ENCODE measurements at regions not wholly inside any gene's neighbourhood (a gene's known extent, or its start where the extent isn't known, plus 50 kb on each side); places are given as distances from the start of the nearest gene placed in this dataset.

GRCh38 chr10:8840356-8840755 lies 785.9 kb downstream of the GATA3 start:
- dilution Hi-C loops (cut with MboI; ENCODE audit: extremely low pct_ligation_motif_present, low sequenced_read_pairs) = no loop called here
- TF ChIP-seq CTCF (optimal IDR thresholded peaks at IDR 0.05 in 1 of 3, IDR thresholded peaks at IDR 0.05 in 1 of 3, conservative IDR thresholded peaks at IDR 0.05 in 1 of 3; ENCODE audit: extremely low read depth in 1 of 3, insufficient read depth in 2 of 3, low read length in 3 of 3) (no peak), EZH2 (IDR thresholded peaks at IDR 0.05; ENCODE audit: low read length) (no peak)
- no peak for FAIRE-seq

GRCh38 chr10:8844141-8844540 lies 789.7 kb downstream of the GATA3 start:
- H3K27me3 ChIP-seq (ENCODE audit: control insufficient read depth, extremely low read depth, insufficient read depth, low read length) = no peaks in the 10 kb centered on the region
- DNase-seq (ENCODE audit: low read depth, low spot score) (no peak), FAIRE-seq (no peak)
- dilution Hi-C loops (cut with MboI; ENCODE audit: extremely low pct_ligation_motif_present, low sequenced_read_pairs) = no loop called here
- no peaks in the 10 kb centered on the region for H4K20me1 ChIP-seq (ENCODE audit: control insufficient read depth, extremely low read depth, insufficient read depth, low read length)
- TF ChIP-seq CTCF (optimal IDR thresholded peaks at IDR 0.05 in 1 of 3, IDR thresholded peaks at IDR 0.05 in 1 of 3, conservative IDR thresholded peaks at IDR 0.05 in 1 of 3; ENCODE audit: extremely low read depth in 1 of 3, insufficient read depth in 2 of 3, low read length in 3 of 3) (no peak), EZH2 (IDR thresholded peaks at IDR 0.05; ENCODE audit: low read length) (no peak)
- no peak overlapping the region for H3K4me2 ChIP-seq (ENCODE audit: control insufficient read depth, extremely low read depth, insufficient read depth, low read depth, low read length)
- no peak overlapping the region for H3K27ac ChIP-seq (ENCODE audit: control insufficient read depth, insufficient read depth, low read length)
- H3K4me3 ChIP-seq (ENCODE audit: control insufficient read depth in 2 of 3, extremely low read depth in 1 of 3, insufficient read depth in 2 of 3, low read depth in 1 of 3, low read length in 3 of 3) = no peak overlapping the region
- H3K9me1 ChIP-seq (ENCODE audit: control insufficient read depth, extremely low read depth, insufficient read depth, low read length) = no peaks in the 10 kb centered on the region
- H3K79me2 ChIP-seq (ENCODE audit: control insufficient read depth, insufficient read depth, low read length) = no peaks in the 10 kb centered on the region
- H2AFZ ChIP-seq (ENCODE audit: control insufficient read depth, low read length) = no peak overlapping the region
- H3K9ac ChIP-seq (ENCODE audit: control insufficient read depth, extremely low read depth, insufficient read depth, low read length) = no peak overlapping the region
- no peaks in the 10 kb centered on the region for H3K36me3 ChIP-seq (ENCODE audit: control insufficient read depth in 2 of 2, extremely low read depth in 1 of 2, insufficient read depth in 2 of 2, low read length in 2 of 2)
- H3K4me1 ChIP-seq (ENCODE audit: control insufficient read depth, extremely low read depth, insufficient read depth, low read length) = no peaks in the 10 kb centered on the region
- no peaks in the 10 kb centered on the region for H3K9me3 ChIP-seq (ENCODE audit: control insufficient read depth, low read depth, low read length)

More at GRCh38 chr10:8840356-8840755, 785.9 kb downstream of the GATA3 start:
- Histone ChIP-seq H3K9me3 (ENCODE audit: control insufficient read depth, low read depth, low read length) (no peaks in the 10 kb centered on the region), H3K9ac (ENCODE audit: control insufficient read depth, extremely low read depth, insufficient read depth, low read length) (no peak overlapping the region), H3K4me1 (ENCODE audit: control insufficient read depth, extremely low read depth, insufficient read depth, low read length) (no peaks in the 10 kb centered on the region), H3K27me3 (ENCODE audit: control insufficient read depth, extremely low read depth, insufficient read depth, low read length) (no peaks in the 10 kb centered on the region), H3K36me3 (ENCODE audit: control insufficient read depth in 2 of 2, extremely low read depth in 1 of 2, insufficient read depth in 2 of 2, low read length in 2 of 2) (no peaks in the 10 kb centered on the region), H3K9me1 (ENCODE audit: control insufficient read depth, extremely low read depth, insufficient read depth, low read length) (no peaks in the 10 kb centered on the region), H3K4me2 (ENCODE audit: control insufficient read depth, extremely low read depth, insufficient read depth, low read depth, low read length) (no peak overlapping the region), H2AFZ (ENCODE audit: control insufficient read depth, low read length) (no peak overlapping the region), H3K27ac (ENCODE audit: control insufficient read depth, insufficient read depth, low read length) (no peak overlapping the region), H3K79me2 (ENCODE audit: control insufficient read depth, insufficient read depth, low read length) (no peaks in the 10 kb centered on the region), H3K4me3 (ENCODE audit: control insufficient read depth in 2 of 3, extremely low read depth in 1 of 3, insufficient read depth in 2 of 3, low read depth in 1 of 3, low read length in 3 of 3) (no peak overlapping the region), H4K20me1 (ENCODE audit: control insufficient read depth, extremely low read depth, insufficient read depth, low read length) (no peaks in the 10 kb centered on the region)
- no peak for DNase-seq (ENCODE audit: low read depth, low spot score)
